GM04504 (cell line): ENCODE measurements at regions not wholly inside any gene's neighbourhood (a gene's known extent, or its start where the extent isn't known, plus 50 kb on each side); places are given as distances from the start of the nearest gene placed in this dataset.

Experiments
- DNase-seq: peaks from one replicate; pipeline ENCODE4 v3.0.0-alpha.2; 2012; ENCODE audit warnings: low read depth

- no peak for DNase-seq
Measured at GRCh38 chr13:111539252-111539651, 218.8 kb downstream of the TEX29 start.

DNA sequence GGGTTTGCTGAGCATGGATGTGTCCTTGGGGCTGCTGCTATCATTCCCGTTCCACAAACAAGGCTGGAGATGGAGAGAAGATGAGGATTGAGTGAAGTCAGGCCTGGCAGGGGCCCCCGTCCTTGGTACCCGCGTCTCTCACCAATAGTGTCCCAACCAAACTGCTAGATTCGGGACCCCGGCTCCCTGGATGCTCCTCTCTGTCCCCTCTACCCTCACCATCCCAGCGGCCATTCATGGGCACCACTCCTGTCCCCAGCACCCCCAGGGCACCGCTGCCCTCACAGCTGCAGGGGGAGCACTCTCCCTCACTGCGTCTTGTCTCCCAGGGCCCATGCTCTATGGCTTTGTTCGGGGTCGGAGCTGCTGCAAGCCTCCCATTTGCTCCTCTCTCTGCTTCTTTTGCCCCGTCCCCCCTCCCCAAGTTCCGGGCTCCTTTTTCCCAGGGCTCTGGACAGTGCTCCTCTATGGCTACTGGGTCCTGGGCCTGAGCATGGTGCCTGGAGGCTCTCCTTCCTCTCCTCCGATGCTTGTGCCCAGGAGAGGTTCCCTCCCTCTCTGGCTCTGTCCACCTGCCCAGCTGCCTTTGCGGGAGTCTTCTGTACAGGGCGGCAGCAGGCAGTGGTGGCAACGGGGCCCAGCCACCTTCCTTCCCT is 219.5 kb downstream of the TEX29 start:
- no peak for DNase-seq

DNA sequence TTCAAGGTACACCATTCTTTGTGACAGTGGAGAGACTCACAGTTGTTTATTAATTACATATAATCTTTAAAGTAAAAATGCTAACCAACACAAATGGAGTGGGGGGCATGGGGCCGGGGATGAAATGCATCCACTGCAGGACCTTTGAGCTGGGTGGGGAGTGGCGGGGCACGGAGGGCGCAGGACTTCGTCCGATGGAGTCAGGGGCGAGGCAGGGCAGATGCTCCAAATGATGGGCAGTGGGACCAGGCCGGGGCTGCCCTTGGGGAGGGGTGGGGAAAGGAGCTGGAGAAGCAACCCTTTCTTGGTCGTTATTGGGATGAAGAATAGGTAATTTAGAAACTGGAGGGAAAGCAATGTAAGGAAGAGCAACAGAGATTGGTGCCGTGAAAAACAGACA is 220.0 kb downstream of the TEX29 start:
- DNase-seq = no peak

DNA sequence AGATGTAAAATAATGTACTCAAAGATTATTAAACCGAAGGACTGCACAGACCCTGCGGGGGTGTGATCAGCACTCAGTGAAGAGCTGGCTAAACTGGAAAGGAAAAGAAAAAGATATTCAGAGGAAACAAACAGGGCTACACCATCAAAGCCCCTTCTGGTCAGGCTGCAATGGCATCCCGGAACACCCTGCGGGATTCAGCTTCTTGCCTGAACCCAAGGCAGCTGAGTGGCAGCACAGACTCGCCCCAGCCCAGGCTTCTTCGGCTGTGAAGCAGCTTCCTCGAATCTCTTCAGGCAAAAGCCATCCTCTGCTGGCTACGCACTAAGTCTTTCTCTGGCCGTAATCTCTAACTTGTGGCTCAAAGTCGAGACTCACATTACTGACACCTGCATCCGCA is 220.9 kb downstream of the TEX29 start:
- no peak for DNase-seq

DNA sequence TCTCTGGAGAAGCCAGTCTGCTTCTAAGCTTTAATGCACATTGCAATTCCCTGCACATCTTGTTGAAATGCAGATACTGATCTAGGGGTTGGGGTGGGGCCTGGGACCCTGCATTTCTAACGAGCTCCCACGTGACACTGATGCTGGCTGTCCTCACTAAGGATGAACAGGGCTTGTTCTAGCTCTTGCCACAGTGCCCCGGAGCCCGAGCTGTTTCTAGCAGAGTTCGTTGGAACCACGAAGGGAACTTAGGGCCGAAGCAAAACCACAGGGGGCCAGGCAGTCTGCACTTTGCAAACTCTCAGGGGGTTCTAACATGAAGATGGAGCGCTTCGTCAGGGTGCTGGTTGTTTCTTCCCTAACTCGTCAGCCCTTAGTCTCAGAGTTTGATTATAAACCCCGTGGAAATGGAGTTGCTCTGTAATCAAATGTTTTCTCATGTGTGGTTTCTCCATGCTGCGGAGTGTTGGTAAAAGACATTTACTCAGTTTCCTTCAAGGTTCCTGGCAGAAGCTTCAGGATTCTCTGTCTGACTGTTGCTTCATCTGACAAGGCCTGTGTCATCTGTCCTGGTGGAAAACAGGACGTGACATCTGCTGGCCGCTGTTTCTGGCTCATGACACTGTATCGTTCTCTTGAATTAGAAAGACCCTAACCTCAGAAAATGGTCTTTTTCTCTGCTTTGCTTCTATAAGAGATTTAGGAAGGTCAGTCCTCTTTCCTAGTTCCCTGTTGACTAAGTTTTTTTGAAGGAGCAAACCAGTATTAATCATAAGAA is 221.5 kb downstream of the TEX29 start:
- no peak for DNase-seq

- DNase-seq = no peak
Measured at GRCh38 chr13:111542530-111543341, 222.3 kb downstream of the TEX29 start.

GRCh38 chr13:111546921-111547675 is 226.7 kb downstream of the TEX29 start:
- DNase-seq = no peak

GRCh38 chr13:111547726-111548273 is 227.4 kb downstream of the TEX29 start:
- no peak for DNase-seq

DNA sequence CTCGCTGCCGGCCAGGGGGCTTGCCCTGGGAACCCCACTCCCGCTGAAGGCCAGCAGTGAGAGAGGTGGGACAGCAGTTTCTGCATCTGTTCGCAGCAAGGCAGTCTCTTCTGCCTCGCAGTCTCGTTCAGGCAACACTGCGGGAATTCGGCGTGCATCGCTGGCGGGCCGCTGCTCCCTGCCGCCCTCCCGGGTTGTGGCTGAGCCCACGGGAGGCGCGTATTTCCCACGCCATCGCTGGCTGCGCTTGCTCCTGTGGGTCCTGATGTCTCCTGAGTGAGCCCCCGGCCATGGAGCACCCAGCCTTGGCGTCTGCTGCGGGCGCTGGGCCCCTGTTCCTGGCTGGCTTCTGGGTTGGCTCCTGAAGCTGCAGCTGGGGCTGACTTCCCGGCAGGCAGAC is 227.9 kb downstream of the TEX29 start:
- DNase-seq = no peak

DNA sequence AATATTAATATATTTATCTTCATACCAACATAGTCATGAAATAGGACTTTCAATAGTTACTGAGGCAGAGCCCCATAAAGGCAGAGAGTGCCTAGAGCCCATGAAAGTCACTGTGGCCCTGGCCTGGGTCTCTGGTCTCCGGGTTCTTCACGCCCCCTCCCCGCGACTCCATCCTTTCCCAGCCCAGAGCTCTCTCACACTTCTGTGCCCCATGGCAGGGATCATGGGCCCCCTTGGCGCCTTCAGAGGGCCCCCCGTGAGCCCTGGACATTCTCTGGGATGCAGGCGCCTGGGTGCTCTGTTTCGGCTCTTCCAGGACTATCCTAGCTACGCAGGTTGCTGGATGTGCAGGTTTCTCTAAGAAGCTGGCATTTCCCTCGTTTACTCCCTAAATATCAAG is 228.4 kb downstream of the TEX29 start:
- DNase-seq = no peak

DNA sequence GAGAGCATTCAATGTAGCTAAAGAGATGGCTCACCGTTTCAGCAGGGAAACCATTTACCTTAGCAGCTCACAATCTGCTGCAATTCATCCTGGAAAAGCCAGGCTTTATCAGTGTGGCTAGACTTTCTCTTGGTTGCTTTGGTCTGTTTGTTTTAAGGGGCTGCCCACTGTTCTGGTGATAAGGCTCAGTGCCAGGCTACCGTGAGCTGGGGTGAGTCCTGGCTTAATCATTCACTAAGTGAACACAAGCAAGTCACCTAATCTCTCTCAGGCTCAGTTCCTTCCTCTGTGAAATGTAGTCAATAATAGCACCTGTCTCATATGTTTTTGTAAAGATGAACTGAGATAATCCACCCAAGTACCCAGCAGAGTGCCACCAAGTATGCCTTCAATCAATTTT is 229.0 kb downstream of the TEX29 start:
- DNase-seq = no peak

DNA sequence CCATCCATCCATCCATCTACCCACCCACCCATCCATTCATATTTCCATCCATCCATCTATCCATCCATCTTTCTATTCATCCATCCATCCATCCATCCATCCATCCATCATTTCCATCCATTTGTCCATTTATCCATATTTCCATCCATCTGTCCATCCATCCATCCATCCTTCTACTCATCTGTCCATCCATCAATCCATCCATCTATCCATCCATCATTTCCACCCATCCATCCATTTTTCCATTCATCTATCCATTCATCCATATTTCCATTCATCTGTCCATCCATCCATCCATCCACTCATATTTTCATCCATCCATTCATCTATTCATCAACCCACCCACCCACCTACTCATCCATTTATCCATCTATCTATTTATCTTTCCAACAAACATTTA is 229.6 kb downstream of the TEX29 start:
- DNase-seq = no peak

- no peak for DNase-seq
Measured at GRCh38 chr13:111551204-111551820, 230.9 kb downstream of the TEX29 start.

GRCh38 chr13:111552891-111553655 is 232.6 kb downstream of the TEX29 start:
- no peak for DNase-seq

DNA sequence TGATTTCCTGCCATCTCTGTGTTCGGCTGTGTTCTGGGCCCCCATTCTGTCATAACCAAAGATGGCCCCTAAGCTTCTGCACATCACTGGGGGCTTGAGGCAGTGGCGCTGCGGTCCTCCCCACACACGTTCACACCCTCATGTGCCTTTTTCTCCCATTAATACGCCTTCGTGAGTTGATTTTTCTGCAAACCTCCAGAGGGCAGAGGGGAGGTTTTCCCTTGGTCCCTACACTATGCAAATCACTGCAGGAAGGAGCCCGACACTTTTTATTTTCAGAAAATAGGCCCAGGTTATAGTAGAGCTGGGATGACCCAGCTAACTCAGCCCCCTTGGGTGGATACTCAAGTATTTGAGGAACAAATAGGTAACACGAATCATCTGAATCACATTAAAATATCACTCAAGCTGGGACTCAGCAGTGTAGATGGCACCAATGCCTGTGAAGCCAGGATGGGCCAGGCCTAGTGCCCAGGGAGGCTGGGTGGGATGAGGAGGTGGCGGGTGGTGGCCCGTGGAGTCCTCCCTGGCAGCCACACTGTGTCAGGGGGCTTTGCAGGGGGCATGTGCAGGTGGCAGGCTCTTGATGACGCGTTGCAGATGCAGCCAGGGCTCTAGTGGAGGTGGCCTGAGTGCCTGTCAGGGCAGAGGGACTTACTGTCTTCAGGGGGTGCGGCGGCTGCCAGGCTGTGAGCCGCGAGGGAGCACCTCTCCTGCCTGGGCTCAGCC is 234.3 kb downstream of the TEX29 start:
- no peak for DNase-seq

- no peak for DNase-seq
Measured at GRCh38 chr13:111555268-111555808, 234.9 kb downstream of the TEX29 start.

DNA sequence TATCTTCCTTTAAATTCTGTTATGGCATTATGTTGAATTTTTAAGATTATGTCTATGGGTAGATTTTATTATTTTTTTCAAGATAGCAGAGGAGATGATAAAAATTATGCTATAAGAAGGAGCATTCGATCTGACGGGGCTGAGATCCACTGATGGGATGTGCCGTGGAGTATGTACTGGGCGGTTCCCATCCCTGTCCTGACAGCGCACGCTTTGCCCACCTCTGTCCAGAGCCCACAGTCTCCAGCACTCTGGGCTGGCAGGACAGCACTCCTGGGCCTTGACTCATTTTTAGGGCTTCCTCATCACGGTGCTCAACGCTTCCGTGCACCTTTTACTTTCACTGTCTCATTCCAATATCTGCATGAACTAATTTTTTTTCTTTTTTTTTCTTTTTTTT is 235.5 kb downstream of the TEX29 start:
- no peak for DNase-seq

- no peak for DNase-seq
Measured at GRCh38 chr13:111556496-111556895, 236.1 kb downstream of the TEX29 start.

DNA sequence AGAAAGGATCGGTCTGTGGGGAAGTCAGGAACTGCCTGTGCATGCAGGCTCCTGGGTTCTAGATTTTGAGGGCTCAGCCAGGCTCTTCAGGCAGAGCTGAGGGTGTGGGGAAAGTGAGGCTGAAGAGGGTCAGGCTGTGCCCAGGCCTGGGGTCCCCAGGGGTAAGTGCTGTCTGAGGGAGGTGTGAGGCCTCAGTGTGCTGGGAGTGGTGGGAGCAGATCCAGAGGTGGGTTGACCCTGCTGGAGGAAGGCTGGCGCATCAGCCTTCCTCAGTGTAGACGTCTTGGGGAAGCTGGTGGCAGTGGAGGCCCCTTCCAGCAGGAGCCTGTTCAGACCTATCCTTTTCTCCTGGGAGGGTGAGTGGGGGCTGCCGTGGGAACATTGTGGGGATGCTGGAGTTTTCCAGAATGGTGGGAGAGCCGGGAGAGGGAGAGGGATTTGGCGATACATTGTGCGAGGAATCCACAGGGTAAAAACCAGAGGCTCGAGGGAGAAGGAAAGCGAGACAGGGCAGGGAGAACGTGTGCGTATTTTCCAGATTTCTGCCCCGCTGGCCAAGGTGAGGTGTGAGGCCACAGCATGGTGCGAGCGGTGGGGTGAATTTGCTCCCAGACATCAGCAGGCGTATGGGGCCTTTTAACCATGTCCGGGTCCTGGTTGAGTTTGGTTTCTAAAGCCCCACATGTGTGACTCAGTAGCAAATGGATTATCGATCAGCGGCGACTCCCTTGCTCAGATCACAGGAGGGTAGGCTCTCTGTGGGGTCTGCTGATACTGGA is 237.7 kb downstream of the TEX29 start:
- DNase-seq = no peak
